ENCODE measurements at regions not wholly inside any gene's neighbourhood (a gene's known extent, or its start where the extent isn't known, plus 50 kb on each side); places are given as distances from the start of the nearest gene placed in this dataset.

GRCh38 chr2:11976073-11976472 lies 229.6 kb downstream of the LPIN1 start:
- H3K27me3 ChIP-seq (replicated peaks; ENCODE audit: insufficient read depth), result no peaks in the 10 kb centered on the region
- H3K4me1 ChIP-seq (replicated peaks), result no peaks in the 10 kb centered on the region
- intact Hi-C loops (cut with DNase I), result no loop called here
- H3K27ac ChIP-seq, result no peak overlapping the region
- no peak for DNase-seq (ENCODE audit: low spot score)
- H3K4me3 ChIP-seq, result no peak overlapping the region
- H3K36me3 ChIP-seq, result no peaks in the 10 kb centered on the region
- no peaks in the 10 kb centered on the region for H3K9me3 ChIP-seq
- TF ChIP-seq POLR2AphosphoS5 (IDR thresholded peaks at IDR 0.05) (no peak), POLR2A (IDR thresholded peaks at IDR 0.05) (no peak)
- TF ChIP-seq, protein P1, sequence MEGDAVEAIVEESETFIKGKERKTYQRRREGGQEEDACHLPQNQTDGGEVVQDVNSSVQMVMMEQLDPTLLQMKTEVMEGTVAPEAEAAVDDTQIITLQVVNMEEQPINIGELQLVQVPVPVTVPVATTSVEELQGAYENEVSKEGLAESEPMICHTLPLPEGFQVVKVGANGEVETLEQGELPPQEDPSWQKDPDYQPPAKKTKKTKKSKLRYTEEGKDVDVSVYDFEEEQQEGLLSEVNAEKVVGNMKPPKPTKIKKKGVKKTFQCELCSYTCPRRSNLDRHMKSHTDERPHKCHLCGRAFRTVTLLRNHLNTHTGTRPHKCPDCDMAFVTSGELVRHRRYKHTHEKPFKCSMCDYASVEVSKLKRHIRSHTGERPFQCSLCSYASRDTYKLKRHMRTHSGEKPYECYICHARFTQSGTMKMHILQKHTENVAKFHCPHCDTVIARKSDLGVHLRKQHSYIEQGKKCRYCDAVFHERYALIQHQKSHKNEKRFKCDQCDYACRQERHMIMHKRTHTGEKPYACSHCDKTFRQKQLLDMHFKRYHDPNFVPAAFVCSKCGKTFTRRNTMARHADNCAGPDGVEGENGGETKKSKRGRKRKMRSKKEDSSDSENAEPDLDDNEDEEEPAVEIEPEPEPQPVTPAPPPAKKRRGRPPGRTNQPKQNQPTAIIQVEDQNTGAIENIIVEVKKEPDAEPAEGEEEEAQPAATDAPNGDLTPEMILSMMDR (IDR thresholded peaks at IDR 0.05), result no peak

- H3K27ac ChIP-seq, result no peak overlapping the region
- no peaks in the 10 kb centered on the region for H3K36me3 ChIP-seq
- H3K27me3 ChIP-seq (replicated peaks; ENCODE audit: insufficient read depth), result no peaks in the 10 kb centered on the region
- intact Hi-C loops (cut with DNase I), result no loop called here
- no peak overlapping the region for H3K4me3 ChIP-seq
- H3K9me3 ChIP-seq, result no peaks in the 10 kb centered on the region
- no peaks in the 10 kb centered on the region for H3K4me1 ChIP-seq (replicated peaks)
- no peak for DNase-seq (ENCODE audit: low spot score)
- TF ChIP-seq POLR2A (IDR thresholded peaks at IDR 0.05) (no peak), POLR2AphosphoS5 (IDR thresholded peaks at IDR 0.05) (no peak)
- TF ChIP-seq, protein P1 (IDR thresholded peaks at IDR 0.05), result no peak
- 92% methylated on average over 8 of the region's 8 CpGs for WGBS
Measured at GRCh38 chr2:11977766-11978524, 231.5 kb downstream of the LPIN1 start.

- Histone ChIP-seq H3K4me1 (replicated peaks) (no peaks in the 10 kb centered on the region), H3K36me3 (no peaks in the 10 kb centered on the region), H3K27me3 (replicated peaks; ENCODE audit: insufficient read depth) (no peaks in the 10 kb centered on the region), H3K27ac (no peak overlapping the region), H3K4me3 (no peak overlapping the region), H3K9me3 (no peaks in the 10 kb centered on the region)
- WGBS, result 67% methylated on average over 9 of the region's 9 CpGs
- no peak for DNase-seq (ENCODE audit: low spot score)
- intact Hi-C loops (cut with DNase I), result no loop called here
- no peak for TF ChIP-seq POLR2AphosphoS5 (IDR thresholded peaks at IDR 0.05)
- TF ChIP-seq, protein P1 (IDR thresholded peaks at IDR 0.05), result no peak
- no peak for TF ChIP-seq POLR2A (IDR thresholded peaks at IDR 0.05)
Measured at GRCh38 chr2:11980809-11981208, 234.4 kb downstream of the LPIN1 start.

GRCh38 chr2:11983401-11983800 lies 237.0 kb downstream of the LPIN1 start:
- Histone ChIP-seq H3K27me3 (replicated peaks; ENCODE audit: insufficient read depth) (no peaks in the 10 kb centered on the region), H3K36me3 (no peaks in the 10 kb centered on the region), H3K4me1 (replicated peaks) (no peaks in the 10 kb centered on the region), H3K4me3 (no peak overlapping the region), H3K27ac (no peak overlapping the region), H3K9me3 (no peaks in the 10 kb centered on the region)
- intact Hi-C loops (cut with DNase I), result no loop called here
- no peak for DNase-seq (ENCODE audit: low spot score)
- no peak for TF ChIP-seq POLR2AphosphoS5 (IDR thresholded peaks at IDR 0.05)
- TF ChIP-seq POLR2A (IDR thresholded peaks at IDR 0.05), result no peak
- TF ChIP-seq, protein P1 (IDR thresholded peaks at IDR 0.05), result no peak
- 84% methylated on average over 4 of the region's 4 CpGs for WGBS

GRCh38 chr2:11983870-11984269 lies 237.4 kb downstream of the LPIN1 start:
- no peak overlapping the region for H3K4me3 ChIP-seq
- intact Hi-C loops (cut with DNase I), result no loop called here
- H3K9me3 ChIP-seq, result no peaks in the 10 kb centered on the region
- no peaks in the 10 kb centered on the region for H3K27me3 ChIP-seq (replicated peaks; ENCODE audit: insufficient read depth)
- H3K36me3 ChIP-seq, result no peaks in the 10 kb centered on the region
- no peaks in the 10 kb centered on the region for H3K4me1 ChIP-seq (replicated peaks)
- TF ChIP-seq POLR2AphosphoS5 (IDR thresholded peaks at IDR 0.05) (no peak), POLR2A (IDR thresholded peaks at IDR 0.05) (no peak)
- TF ChIP-seq, protein P1 (IDR thresholded peaks at IDR 0.05), result no peak
- no peak for DNase-seq (ENCODE audit: low spot score)
- no peak overlapping the region for H3K27ac ChIP-seq
- WGBS, result 85% methylated on average over 9 of the region's 9 CpGs
